ENCODE measurements at regions not wholly inside any gene's neighbourhood (a gene's known extent, or its start where the extent isn't known, plus 50 kb on each side); places are given as distances from the start of the nearest gene placed in this dataset.

DNA sequence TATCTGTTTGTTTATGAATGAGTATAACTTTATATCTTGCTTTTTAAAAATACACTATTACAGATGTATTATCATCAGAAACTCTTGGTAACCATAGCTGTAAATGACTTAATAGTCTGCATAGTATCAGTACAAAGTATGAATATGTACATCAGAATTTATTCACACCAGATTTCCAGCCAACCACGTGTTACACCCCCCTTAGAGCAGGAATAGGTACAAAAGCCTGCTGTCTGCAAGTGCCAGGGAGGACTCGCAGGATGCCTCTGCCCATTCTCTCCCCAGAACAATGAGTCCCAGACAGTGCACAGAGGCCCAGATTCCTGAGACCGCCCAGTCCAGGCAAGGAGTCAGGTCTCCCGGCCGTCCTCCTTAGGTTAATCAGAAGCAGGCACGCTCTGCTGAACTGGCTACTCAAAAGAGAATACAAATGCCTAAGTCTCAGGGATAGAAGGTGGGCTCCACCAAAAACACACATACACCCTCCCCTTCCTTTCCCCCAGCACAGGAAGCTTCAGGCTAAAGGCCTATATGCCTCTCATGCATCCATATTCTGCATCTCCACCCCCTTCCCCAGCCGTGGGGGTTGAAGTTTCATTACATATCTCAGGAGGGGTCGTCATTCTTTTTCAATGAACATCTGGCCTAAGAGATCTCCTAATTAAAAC, 159.1 kb upstream of the CDH11 start:
- peak; percentile 31 for DNase-seq
- TF ChIP-seq, protein P1, sequence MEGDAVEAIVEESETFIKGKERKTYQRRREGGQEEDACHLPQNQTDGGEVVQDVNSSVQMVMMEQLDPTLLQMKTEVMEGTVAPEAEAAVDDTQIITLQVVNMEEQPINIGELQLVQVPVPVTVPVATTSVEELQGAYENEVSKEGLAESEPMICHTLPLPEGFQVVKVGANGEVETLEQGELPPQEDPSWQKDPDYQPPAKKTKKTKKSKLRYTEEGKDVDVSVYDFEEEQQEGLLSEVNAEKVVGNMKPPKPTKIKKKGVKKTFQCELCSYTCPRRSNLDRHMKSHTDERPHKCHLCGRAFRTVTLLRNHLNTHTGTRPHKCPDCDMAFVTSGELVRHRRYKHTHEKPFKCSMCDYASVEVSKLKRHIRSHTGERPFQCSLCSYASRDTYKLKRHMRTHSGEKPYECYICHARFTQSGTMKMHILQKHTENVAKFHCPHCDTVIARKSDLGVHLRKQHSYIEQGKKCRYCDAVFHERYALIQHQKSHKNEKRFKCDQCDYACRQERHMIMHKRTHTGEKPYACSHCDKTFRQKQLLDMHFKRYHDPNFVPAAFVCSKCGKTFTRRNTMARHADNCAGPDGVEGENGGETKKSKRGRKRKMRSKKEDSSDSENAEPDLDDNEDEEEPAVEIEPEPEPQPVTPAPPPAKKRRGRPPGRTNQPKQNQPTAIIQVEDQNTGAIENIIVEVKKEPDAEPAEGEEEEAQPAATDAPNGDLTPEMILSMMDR (IDR thresholded peaks at IDR 0.05) = no peak
- Mint-ChIP-seq H3K4me3 (peak overlapping the region; percentile 55), H3K9me3 (peaks cover 6% of the 10 kb centered on the region), H3K27me3 (ENCODE audit: low read depth, poor library complexity) (no peaks in the 10 kb centered on the region), H3K36me3 (ENCODE audit: low read depth) (no peaks in the 10 kb centered on the region), H3K27ac (peak overlapping the region; percentile 87), H3K4me1 (peaks cover 77% of the 10 kb centered on the region)

DNA sequence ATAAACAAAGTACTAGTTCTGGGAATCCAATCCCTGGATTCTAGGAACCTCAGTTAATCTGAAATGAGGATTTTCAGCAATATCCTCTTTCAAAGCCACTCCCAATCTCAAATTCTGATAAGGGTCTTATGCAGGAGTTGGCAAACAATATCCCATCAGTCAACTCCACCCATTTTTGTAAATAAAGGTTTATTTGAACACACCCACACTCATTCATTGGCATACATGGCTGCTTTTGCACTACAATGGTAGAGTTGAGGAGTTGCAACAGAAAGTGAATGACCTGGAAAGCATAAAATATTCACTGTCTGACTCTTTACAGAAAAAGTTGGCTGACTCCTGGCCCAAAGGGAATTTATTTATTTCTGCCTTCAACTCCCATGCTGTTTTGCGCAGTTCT, 157.7 kb upstream of the CDH11 start:
- Mint-ChIP-seq H3K27ac (no peak overlapping the region), H3K4me1 (peaks cover 68% of the 10 kb centered on the region), H3K36me3 (ENCODE audit: low read depth) (no peaks in the 10 kb centered on the region), H3K4me3 (no peak overlapping the region), H3K9me3 (peaks cover 6% of the 10 kb centered on the region), H3K27me3 (ENCODE audit: low read depth, poor library complexity) (no peaks in the 10 kb centered on the region)
- no peak for DNase-seq
- TF ChIP-seq, protein P1 (IDR thresholded peaks at IDR 0.05) = no peak

DNA sequence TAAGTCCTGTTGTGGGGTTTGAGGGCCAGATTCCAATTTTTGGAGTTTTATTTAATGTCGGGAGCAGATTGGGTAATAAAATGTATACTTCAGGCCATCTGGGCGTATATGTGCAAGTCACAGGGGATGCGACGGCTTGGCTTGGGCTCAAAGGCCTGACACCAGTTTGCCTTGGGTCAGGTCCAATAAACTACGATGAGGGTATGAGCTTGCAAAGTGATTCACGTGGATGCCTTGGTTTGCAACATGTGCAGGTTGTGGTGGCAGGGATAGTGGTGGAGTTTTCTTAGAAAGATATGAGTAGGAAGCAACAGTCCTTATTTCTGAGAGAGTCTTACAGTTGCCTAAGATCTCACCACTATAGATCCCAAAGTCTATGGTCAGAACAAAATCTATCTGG, 157.0 kb upstream of the CDH11 start:
- Mint-ChIP-seq H3K9me3 (peaks cover 6% of the 10 kb centered on the region), H3K27me3 (ENCODE audit: low read depth, poor library complexity) (no peaks in the 10 kb centered on the region), H3K27ac (no peak overlapping the region), H3K4me1 (peaks cover 61% of the 10 kb centered on the region), H3K4me3 (no peak overlapping the region), H3K36me3 (ENCODE audit: low read depth) (no peaks in the 10 kb centered on the region)
- TF ChIP-seq, protein P1 (IDR thresholded peaks at IDR 0.05) = no peak
- DNase-seq = no peak

DNA sequence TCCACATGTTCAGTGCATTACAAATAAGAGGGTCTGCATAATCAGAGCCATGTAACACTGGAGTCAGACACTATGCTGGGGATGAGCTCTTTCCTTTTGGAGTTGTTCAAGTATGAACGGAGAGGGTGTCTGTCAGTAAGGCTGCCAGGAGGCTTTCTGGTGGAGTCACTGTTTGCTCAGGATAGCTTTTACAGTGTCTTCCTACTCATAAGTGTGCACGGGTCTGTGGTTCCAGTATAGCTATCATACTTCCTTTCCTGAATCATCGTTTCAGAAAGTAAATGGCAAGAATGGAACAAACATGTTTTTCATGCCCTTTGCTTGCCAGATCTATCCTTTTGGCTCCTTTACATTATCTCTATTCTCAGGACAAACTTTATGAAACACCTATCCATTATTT, 152.7 kb upstream of the CDH11 start:
- Mint-ChIP-seq H3K27me3 (ENCODE audit: low read depth, poor library complexity) (no peaks in the 10 kb centered on the region), H3K9me3 (peaks cover 6% of the 10 kb centered on the region), H3K36me3 (ENCODE audit: low read depth) (no peaks in the 10 kb centered on the region), H3K4me3 (no peak overlapping the region), H3K4me1 (peaks cover 40% of the 10 kb centered on the region), H3K27ac (no peak overlapping the region)
- TF ChIP-seq, protein P1 (IDR thresholded peaks at IDR 0.05) = no peak
- DNase-seq = no peak

DNA sequence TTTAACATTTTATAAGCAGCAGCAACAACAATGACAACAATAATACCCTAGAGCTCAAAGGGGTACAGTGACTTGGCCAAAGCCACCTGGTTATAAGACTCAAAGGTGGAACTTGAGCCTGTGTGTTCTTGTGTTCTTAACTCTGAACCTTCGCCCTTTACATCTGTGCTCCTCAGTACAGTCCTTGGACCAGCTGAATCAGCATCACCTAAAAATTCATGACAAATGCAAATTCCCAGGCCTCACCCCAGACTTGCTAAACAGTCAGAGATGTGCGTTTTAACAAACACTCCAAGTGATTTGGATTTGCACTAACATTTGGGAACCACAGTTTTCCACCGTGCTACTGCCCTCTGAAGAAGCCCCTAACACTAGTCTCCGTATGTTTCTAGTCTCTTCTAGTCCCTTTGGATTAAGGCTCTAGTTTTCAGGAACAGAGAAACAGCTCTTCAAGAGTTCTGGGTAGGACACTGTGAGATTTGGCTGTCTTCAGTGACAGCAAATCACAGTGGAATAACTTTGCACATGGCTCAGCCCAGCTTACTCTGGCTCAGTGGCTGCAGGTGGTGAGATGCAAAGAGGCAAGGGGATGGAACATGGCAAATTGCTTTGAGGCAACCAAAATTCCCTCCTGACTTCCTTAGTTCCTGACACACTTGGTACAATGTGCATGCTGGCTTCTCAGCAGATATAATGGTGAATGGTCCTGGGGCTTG, 151.0 kb upstream of the CDH11 start:
- no peak overlapping the region for H3K27ac Mint-ChIP-seq
- no peaks in the 10 kb centered on the region for H3K36me3 Mint-ChIP-seq (ENCODE audit: low read depth)
- no peak overlapping the region for H3K4me3 Mint-ChIP-seq
- peaks cover 44% of the 10 kb centered on the region for H3K4me1 Mint-ChIP-seq
- no peak for DNase-seq
- no peaks in the 10 kb centered on the region for H3K27me3 Mint-ChIP-seq (ENCODE audit: low read depth, poor library complexity)
- H3K9me3 Mint-ChIP-seq = peaks cover 3% of the 10 kb centered on the region
- TF ChIP-seq, protein P1 (IDR thresholded peaks at IDR 0.05) = no peak

DNA sequence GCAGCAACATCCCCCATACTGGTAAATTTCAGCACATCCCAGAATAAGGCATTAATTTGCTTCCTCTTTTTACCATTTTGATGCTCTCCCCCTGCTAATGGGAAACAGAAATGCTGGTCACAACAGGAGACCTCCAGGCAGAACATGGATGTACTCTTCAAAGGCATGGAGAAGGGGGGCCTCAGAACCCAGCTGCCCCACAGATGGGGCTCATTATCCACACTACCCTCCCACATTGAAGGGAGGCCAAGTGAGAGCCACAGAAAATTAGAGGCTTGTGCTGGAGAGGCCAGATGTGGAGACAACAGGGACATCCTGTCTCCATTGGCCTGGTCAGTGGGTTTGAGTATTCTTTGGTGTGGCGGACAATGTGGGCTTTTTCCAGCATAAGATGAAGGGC, 150.1 kb upstream of the CDH11 start:
- Mint-ChIP-seq H3K27me3 (ENCODE audit: low read depth, poor library complexity) (no peaks in the 10 kb centered on the region), H3K4me1 (peaks cover 40% of the 10 kb centered on the region), H3K9me3 (no peaks in the 10 kb centered on the region), H3K36me3 (ENCODE audit: low read depth) (no peaks in the 10 kb centered on the region), H3K27ac (no peak overlapping the region), H3K4me3 (no peak overlapping the region)
- no peak for DNase-seq
- TF ChIP-seq, protein P1 (IDR thresholded peaks at IDR 0.05) = no peak
